Stimulated activated naive CD8-positive, alpha-beta T cell treated with anti-CD3 and anti-CD28 coated beads, Interleukin-15, Interleukin-2, amounts not matched to agents 100 U/mL and 50 U/mL, for 24 hours (primary cell): ENCODE measurements at regions not wholly inside any gene's neighbourhood (a gene's known extent, or its start where the extent isn't known, plus 50 kb on each side); places are given as distances from the start of the nearest gene placed in this dataset.

ENCODE experiments used
- ATAC-seq: fragments of 150-1000 bp; cut with Tn5 transposase; one replicate; pipeline ENCODE4 v1.10.0; 2021
- DNase-seq: peaks from one replicate; pipeline ENCODE4 v3.0.0; 2021

- ATAC-seq = no peak
- DNase-seq = no peak
These were observed 149.4 kb upstream of the TARS1 start for GRCh38 chr5:33291216-33292000.

- no peak for ATAC-seq
- no peak for DNase-seq
These were observed 143.0 kb upstream of the TARS1 start for GRCh38 chr5:33297760-33298216.

- no peak for DNase-seq
- no peak for ATAC-seq
These were observed 141.1 kb upstream of the TARS1 start for GRCh38 chr5:33299621-33300208.

GRCh38 chr5:33300209-33300742 lies 140.5 kb upstream of the TARS1 start:
- ATAC-seq (peak; percentile 83), DNase-seq (no peak)

GRCh38 chr5:33303579-33304095 lies 137.1 kb upstream of the TARS1 start:
- no peak for ATAC-seq
- no peak for DNase-seq

GRCh38 chr5:33304601-33305000 lies 136.2 kb upstream of the TARS1 start:
- no peak for ATAC-seq
- DNase-seq = no peak

- DNase-seq = no peak
- ATAC-seq = no peak
These were observed 135.2 kb upstream of the TARS1 start for GRCh38 chr5:33305572-33305971.

GRCh38 chr5:33306758-33307157 lies 134.0 kb upstream of the TARS1 start:
- no peak for ATAC-seq
- no peak for DNase-seq

- DNase-seq (no peak), ATAC-seq (no peak)
These were observed 132.2 kb upstream of the TARS1 start for GRCh38 chr5:33308586-33308985.

GRCh38 chr5:33309068-33309467 lies 131.7 kb upstream of the TARS1 start:
- DNase-seq (no peak), ATAC-seq (no peak)

GRCh38 chr5:33309536-33310345 lies 131.0 kb upstream of the TARS1 start:
- DNase-seq (no peak), ATAC-seq (no peak)

- no peak for DNase-seq
- ATAC-seq = no peak
These were observed 130.3 kb upstream of the TARS1 start for GRCh38 chr5:33310451-33310850.

- no peak for DNase-seq
- ATAC-seq = no peak
These were observed 128.9 kb upstream of the TARS1 start for GRCh38 chr5:33311893-33312292.

GRCh38 chr5:33312571-33313549 lies 127.9 kb upstream of the TARS1 start:
- ATAC-seq = no peak
- no peak for DNase-seq

- ATAC-seq (no peak), DNase-seq (no peak)
These were observed 125.6 kb upstream of the TARS1 start for GRCh38 chr5:33315189-33315588.

GRCh38 chr5:33316773-33317172 lies 124.0 kb upstream of the TARS1 start:
- DNase-seq (no peak), ATAC-seq (no peak)

- ATAC-seq = no peak
- no peak for DNase-seq
These were observed 123.5 kb upstream of the TARS1 start for GRCh38 chr5:33317271-33317670.

GRCh38 chr5:33319151-33319550 lies 121.6 kb upstream of the TARS1 start:
- no peak for ATAC-seq
- DNase-seq = no peak

- ATAC-seq (no peak), DNase-seq (no peak)
These were observed 120.9 kb upstream of the TARS1 start for GRCh38 chr5:33319841-33320240.

- no peak for ATAC-seq
These were observed 119.7 kb upstream of the TARS1 start for GRCh38 chr5:33321026-33321425.

GRCh38 chr5:33322632-33323031 lies 118.1 kb upstream of the TARS1 start:
- ATAC-seq (no peak), DNase-seq (no peak)

More at GRCh38 chr5:33321026-33321425, 119.7 kb upstream of the TARS1 start:
- no peak for DNase-seq
